GM23338 (cell line): ENCODE measurements at regions not wholly inside any gene's neighbourhood (a gene's known extent, or its start where the extent isn't known, plus 50 kb on each side); places are given as distances from the start of the nearest gene placed in this dataset.

Experiments used
- ATAC-seq: fragments of 200-7000 bp; cut with Tn5 transposase; 3 replicates; pipeline ENCODE4 v1.9.1; 2020
- DNase-seq: peaks from one replicate; pipeline ENCODE4 v3.0.0-alpha.2; 2015; ENCODE audit warnings: low spot score
- H2AFZ ChIP-seq: fragments of 200-600 bp; sonication (generic); 2 replicates; pipeline ENCODE4 v1.8.0; 2016; ENCODE audit warnings: antibody characterized with exemption, mild to moderate bottlenecking, moderate library complexity
- H3F3A ChIP-seq: fragments of 200-600 bp; sonication (generic); replicated peaks from 2 replicates; pipeline ENCODE4 v1.8.0; 2017; ENCODE audit warnings: antibody characterized with exemption, mixed run types, low read depth
- H3K27ac ChIP-seq: fragments of 200-600 bp; sonication (generic); 2 replicates; pipeline ENCODE4 v1.6.1; 2016; ENCODE audit warnings: low read depth
- H3K27me3 ChIP-seq: fragments of 200-600 bp; sonication (generic); 2 replicates; pipeline ENCODE4 v1.8.0; 2016; ENCODE audit warnings: mild to moderate bottlenecking, mixed run types, moderate library complexity; ENCODE audit not compliant: insufficient read depth
- H3K36me3 ChIP-seq: fragments of 200-600 bp; sonication (generic); 2 replicates; pipeline ENCODE4 v1.8.0; 2016; ENCODE audit warnings: mild to moderate bottlenecking; ENCODE audit not compliant: insufficient read depth
- H3K4me1 ChIP-seq: fragments of 200-600 bp; sonication (generic); 2 replicates; pipeline ENCODE4 v1.8.0; 2016; ENCODE audit warnings: mild to moderate bottlenecking, moderate library complexity; ENCODE audit not compliant: insufficient read depth
- H3K4me2 ChIP-seq: fragments of 200-600 bp; sonication (generic); 2 replicates; pipeline ENCODE4 v1.7.1; 2017; ENCODE audit warnings: mixed run types
- H3K4me3 ChIP-seq: fragments of 200-600 bp; sonication (generic); 2 replicates; pipeline ENCODE4 v1.6.1; 2016; ENCODE audit warnings: mixed run types
- H3K79me2 ChIP-seq: fragments of 200-600 bp; sonication (generic); replicated peaks from 2 replicates; pipeline ENCODE4 v1.8.0; 2017; ENCODE audit warnings: mild to moderate bottlenecking; ENCODE audit not compliant: insufficient read depth
- H3K9me2 ChIP-seq: fragments of 200-600 bp; sonication (generic); 2 replicates; pipeline ENCODE4 v1.8.0; 2017; ENCODE audit not compliant: insufficient read depth
- H4K20me1 ChIP-seq: fragments of 200-600 bp; sonication (generic); replicated peaks from 2 replicates; pipeline ENCODE4 v1.8.0; 2017; ENCODE audit warnings: mild to moderate bottlenecking; ENCODE audit not compliant: insufficient read depth
- H3K27ac Mint-ChIP-seq: 2 replicates; pipeline ENCODE4 v1.8.0; 2020; ENCODE audit warnings: inconsistent platforms, mild to moderate bottlenecking, moderate library complexity, mixed read lengths
- H3K27me3 Mint-ChIP-seq: 3 replicates; pipeline ENCODE4 v1.8.0; 2022; ENCODE audit warnings: low read depth, mild to moderate bottlenecking, moderate library complexity, mixed read lengths, inconsistent platforms; ENCODE audit not compliant: insufficient read depth, poor library complexity
- H3K36me3 Mint-ChIP-seq: 3 replicates; pipeline ENCODE4 v1.8.0; 2021; ENCODE audit warnings: low read depth, mild to moderate bottlenecking, inconsistent platforms, moderate library complexity, mixed read lengths
- H3K4me1 Mint-ChIP-seq: 3 replicates; pipeline ENCODE4 v1.8.0; 2020; ENCODE audit warnings: mild to moderate bottlenecking, inconsistent platforms, mixed read lengths
- H3K4me3 Mint-ChIP-seq: 3 replicates; pipeline ENCODE4 v1.8.0; 2021; ENCODE audit warnings: moderate library complexity, mild to moderate bottlenecking, inconsistent platforms, mixed read lengths
- H3K9me3 Mint-ChIP-seq: 3 replicates; pipeline ENCODE4 v1.8.0; 2020; ENCODE audit warnings: moderate library complexity, mild to moderate bottlenecking, inconsistent platforms, mixed read lengths
- CREB1 ChIP-seq: fragments of 250-450 bp; sonication (Bioruptor Pico); IDR thresholded peaks from 2 replicates; pipeline ENCODE4 v1.5.0; 2020; ENCODE audit warnings: low read depth, mild to moderate bottlenecking, moderate library complexity
- EZH2 ChIP-seq: fragments of 200-600 bp; sonication (generic); IDR thresholded peaks from one replicate; pipeline ENCODE4 v1.8.0; 2017; ENCODE audit warnings: antibody characterized with exemption, mild to moderate bottlenecking, low read depth; ENCODE audit not compliant: unreplicated experiment
- EZH2phosphoT487 ChIP-seq: fragments of 200-600 bp; sonication (generic); IDR thresholded peaks from one replicate; pipeline ENCODE4 v1.8.1; 2018; ENCODE audit warnings: antibody characterized with exemption; ENCODE audit not compliant: unreplicated experiment
- JUNB ChIP-seq: IDR thresholded peaks from one replicate; pipeline ENCODE4 v1.6.1; 2016; ENCODE audit warnings: antibody characterized with exemption; ENCODE audit not compliant: unreplicated experiment
- NANOG ChIP-seq: IDR thresholded peaks from 2 replicates; pipeline ENCODE4 v1.6.1; 2016; ENCODE audit warnings: antibody characterized with exemption, borderline replicate concordance
- POLR2AphosphoS5 ChIP-seq: IDR thresholded peaks from 2 replicates; pipeline ENCODE4 v1.6.1; 2016; ENCODE audit warnings: antibody characterized with exemption, low read depth
- REST ChIP-seq: IDR thresholded peaks from one replicate; pipeline ENCODE4 v1.6.1; 2018; ENCODE audit warnings: antibody characterized with exemption; ENCODE audit not compliant: unreplicated experiment
- STAT1 ChIP-seq: IDR thresholded peaks from one replicate; pipeline ENCODE4 v1.6.1; 2016; ENCODE audit warnings: antibody characterized with exemption; ENCODE audit not compliant: unreplicated experiment
- ZNF114 ChIP-seq: fragments of 250-450 bp; sonication (Bioruptor Pico); IDR thresholded peaks from 2 replicates; pipeline ENCODE4 v1.5.0; 2020; ENCODE audit warnings: mild to moderate bottlenecking, moderate library complexity
- ZNF331 ChIP-seq: fragments of 250-450 bp; sonication (Bioruptor Pico); IDR thresholded peaks from 2 replicates; pipeline ENCODE4 v1.5.0; 2020; ENCODE audit warnings: low read depth, mild to moderate bottlenecking, moderate library complexity
- ZNF462 ChIP-seq: fragments of 250-450 bp; sonication (Bioruptor Pico); IDR thresholded peaks from 2 replicates; pipeline ENCODE4 v1.5.0; 2020; ENCODE audit warnings: mild to moderate bottlenecking, moderate library complexity
- TF ChIP-seq, protein P1 (sequence below): IDR thresholded peaks from 2 replicates; pipeline ENCODE4 v1.6.1; 2016; ENCODE audit warnings: antibody characterized with exemption

DNA sequence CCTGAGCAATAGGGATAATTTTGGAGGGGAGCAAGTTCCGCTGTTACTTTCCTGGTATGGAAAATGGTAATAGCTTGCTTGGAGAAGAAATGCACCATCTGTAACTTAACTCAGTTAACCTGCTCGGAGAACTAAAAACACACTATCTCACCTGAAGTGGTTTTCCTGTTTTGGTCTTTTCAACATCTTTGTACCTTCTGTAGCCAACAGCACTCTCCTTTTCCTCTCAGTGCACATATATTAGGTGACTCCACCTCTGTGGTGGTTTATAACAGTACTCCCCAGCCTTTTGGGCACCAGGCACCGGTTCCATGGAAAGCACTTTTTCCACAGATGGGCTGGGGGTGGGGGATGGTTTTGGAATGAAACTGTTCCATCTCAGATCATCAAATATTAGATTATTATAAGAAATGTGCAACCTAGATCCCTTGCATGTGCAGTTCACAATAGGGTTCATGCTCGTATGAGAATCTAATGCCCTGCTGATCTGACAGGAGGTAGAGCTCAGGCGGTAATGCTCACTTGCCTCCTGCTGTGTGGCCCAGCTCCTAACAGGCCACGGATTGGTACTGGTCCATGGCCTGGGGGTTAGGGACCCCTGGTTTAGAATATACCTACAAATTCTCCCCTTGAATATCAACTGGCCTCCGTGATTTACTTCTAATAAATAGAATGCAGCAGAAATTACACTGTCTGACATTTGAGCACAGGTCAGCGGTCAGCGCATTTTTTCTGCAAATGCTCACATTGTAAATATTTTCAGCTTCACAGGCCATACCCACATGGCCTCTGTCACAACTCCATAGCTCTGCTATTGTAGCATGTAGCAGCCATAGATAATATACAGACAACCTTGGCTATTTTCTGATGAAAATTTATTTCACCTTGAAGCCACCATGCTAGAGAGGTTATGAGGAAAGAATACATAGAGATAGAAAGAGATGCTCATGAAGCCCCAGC lies 83.8 kb upstream of the SUCLG2 start:
- Mint-ChIP-seq H3K27ac (no peak overlapping the region), H3K27me3 (peaks cover 2% of the 10 kb centered on the region), H3K36me3 (no peaks in the 10 kb centered on the region), H3K9me3 (peaks cover 2% of the 10 kb centered on the region; the same call in 1 of the 3 replicates), H3K4me1 (no peaks in the 10 kb centered on the region), H3K4me3 (no peak overlapping the region)
- Histone ChIP-seq H2AFZ (no peak overlapping the region), H3K4me1 (no peaks in the 10 kb centered on the region), H3F3A (no peaks in the 10 kb centered on the region), H3K4me2 (no peak overlapping the region), H3K27me3 (no peaks in the 10 kb centered on the region), H3K79me2 (no peaks in the 10 kb centered on the region), H4K20me1 (no peaks in the 10 kb centered on the region), H3K36me3 (no peaks in the 10 kb centered on the region), H3K4me3 (no peak overlapping the region), H3K27ac (no peak overlapping the region), H3K9me2 (no peaks in the 10 kb centered on the region)
- TF ChIP-seq, protein P1, sequence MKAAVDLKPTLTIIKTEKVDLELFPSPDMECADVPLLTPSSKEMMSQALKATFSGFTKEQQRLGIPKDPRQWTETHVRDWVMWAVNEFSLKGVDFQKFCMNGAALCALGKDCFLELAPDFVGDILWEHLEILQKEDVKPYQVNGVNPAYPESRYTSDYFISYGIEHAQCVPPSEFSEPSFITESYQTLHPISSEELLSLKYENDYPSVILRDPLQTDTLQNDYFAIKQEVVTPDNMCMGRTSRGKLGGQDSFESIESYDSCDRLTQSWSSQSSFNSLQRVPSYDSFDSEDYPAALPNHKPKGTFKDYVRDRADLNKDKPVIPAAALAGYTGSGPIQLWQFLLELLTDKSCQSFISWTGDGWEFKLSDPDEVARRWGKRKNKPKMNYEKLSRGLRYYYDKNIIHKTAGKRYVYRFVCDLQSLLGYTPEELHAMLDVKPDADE = no peak
- TF ChIP-seq ZNF462 (no peak), NANOG (no peak), CREB1 (CRISPR knock-in tag) (no peak), REST (no peak), STAT1 (no peak), ZNF331 (CRISPR knock-in tag) (no peak), ZNF114 (CRISPR knock-in tag) (no peak), EZH2phosphoT487 (no peak), JUNB (no peak), POLR2AphosphoS5 (no peak), EZH2 (no peak)
- DNase-seq (no peak), ATAC-seq (no peak)
